GM23338 (cell line): ENCODE measurements at regions not wholly inside any gene's neighbourhood (a gene's known extent, or its start where the extent isn't known, plus 50 kb on each side); places are given as distances from the start of the nearest gene placed in this dataset.

Experiments used
- ATAC-seq: fragments of 200-7000 bp; cut with Tn5 transposase; 3 replicates; pipeline ENCODE4 v1.9.1; 2020
- DNase-seq: peaks from one replicate; pipeline ENCODE4 v3.0.0-alpha.2; 2015; ENCODE audit warnings: low spot score
- H2AFZ ChIP-seq: fragments of 200-600 bp; sonication (generic); 2 replicates; pipeline ENCODE4 v1.8.0; 2016; ENCODE audit warnings: antibody characterized with exemption, mild to moderate bottlenecking, moderate library complexity
- H3F3A ChIP-seq: fragments of 200-600 bp; sonication (generic); replicated peaks from 2 replicates; pipeline ENCODE4 v1.8.0; 2017; ENCODE audit warnings: antibody characterized with exemption, mixed run types, low read depth
- H3K27ac ChIP-seq: fragments of 200-600 bp; sonication (generic); 2 replicates; pipeline ENCODE4 v1.6.1; 2016; ENCODE audit warnings: low read depth
- H3K27me3 ChIP-seq: fragments of 200-600 bp; sonication (generic); 2 replicates; pipeline ENCODE4 v1.8.0; 2016; ENCODE audit warnings: mild to moderate bottlenecking, mixed run types, moderate library complexity; ENCODE audit not compliant: insufficient read depth
- H3K36me3 ChIP-seq: fragments of 200-600 bp; sonication (generic); 2 replicates; pipeline ENCODE4 v1.8.0; 2016; ENCODE audit warnings: mild to moderate bottlenecking; ENCODE audit not compliant: insufficient read depth
- H3K4me1 ChIP-seq: fragments of 200-600 bp; sonication (generic); 2 replicates; pipeline ENCODE4 v1.8.0; 2016; ENCODE audit warnings: mild to moderate bottlenecking, moderate library complexity; ENCODE audit not compliant: insufficient read depth
- H3K4me2 ChIP-seq: fragments of 200-600 bp; sonication (generic); 2 replicates; pipeline ENCODE4 v1.7.1; 2017; ENCODE audit warnings: mixed run types
- H3K4me3 ChIP-seq: fragments of 200-600 bp; sonication (generic); 2 replicates; pipeline ENCODE4 v1.6.1; 2016; ENCODE audit warnings: mixed run types
- H3K79me2 ChIP-seq: fragments of 200-600 bp; sonication (generic); replicated peaks from 2 replicates; pipeline ENCODE4 v1.8.0; 2017; ENCODE audit warnings: mild to moderate bottlenecking; ENCODE audit not compliant: insufficient read depth
- H3K9me2 ChIP-seq: fragments of 200-600 bp; sonication (generic); 2 replicates; pipeline ENCODE4 v1.8.0; 2017; ENCODE audit not compliant: insufficient read depth
- H4K20me1 ChIP-seq: fragments of 200-600 bp; sonication (generic); replicated peaks from 2 replicates; pipeline ENCODE4 v1.8.0; 2017; ENCODE audit warnings: mild to moderate bottlenecking; ENCODE audit not compliant: insufficient read depth
- H3K27ac Mint-ChIP-seq: 2 replicates; pipeline ENCODE4 v1.8.0; 2020; ENCODE audit warnings: inconsistent platforms, mild to moderate bottlenecking, moderate library complexity, mixed read lengths
- H3K27me3 Mint-ChIP-seq: 3 replicates; pipeline ENCODE4 v1.8.0; 2022; ENCODE audit warnings: low read depth, mild to moderate bottlenecking, moderate library complexity, mixed read lengths, inconsistent platforms; ENCODE audit not compliant: insufficient read depth, poor library complexity
- H3K36me3 Mint-ChIP-seq: 3 replicates; pipeline ENCODE4 v1.8.0; 2021; ENCODE audit warnings: low read depth, mild to moderate bottlenecking, inconsistent platforms, moderate library complexity, mixed read lengths
- H3K4me1 Mint-ChIP-seq: 3 replicates; pipeline ENCODE4 v1.8.0; 2020; ENCODE audit warnings: mild to moderate bottlenecking, inconsistent platforms, mixed read lengths
- H3K4me3 Mint-ChIP-seq: 3 replicates; pipeline ENCODE4 v1.8.0; 2021; ENCODE audit warnings: moderate library complexity, mild to moderate bottlenecking, inconsistent platforms, mixed read lengths
- H3K9me3 Mint-ChIP-seq: 3 replicates; pipeline ENCODE4 v1.8.0; 2020; ENCODE audit warnings: moderate library complexity, mild to moderate bottlenecking, inconsistent platforms, mixed read lengths
- CREB1 ChIP-seq: fragments of 250-450 bp; sonication (Bioruptor Pico); IDR thresholded peaks from 2 replicates; pipeline ENCODE4 v1.5.0; 2020; ENCODE audit warnings: low read depth, mild to moderate bottlenecking, moderate library complexity
- CTCF ChIP-seq, 2 experiments: fragments of 200-600 bp in 1 of 2; sonication (generic) in 1 of 2; conservative IDR thresholded peaks; 2 replicates each; pipeline versions ENCODE4 v1.5.1 to v1.6.1; 2016 to 2017; ENCODE audit warnings: antibody characterized with exemption in 2 of 2, low read depth in 2 of 2, mild to moderate bottlenecking in 2 of 2, moderate library complexity in 1 of 2
- ETS1 ChIP-seq: IDR thresholded peaks from 2 replicates; pipeline ENCODE4 v1.6.1; 2016; ENCODE audit warnings: antibody characterized with exemption
- EZH2 ChIP-seq: fragments of 200-600 bp; sonication (generic); IDR thresholded peaks from one replicate; pipeline ENCODE4 v1.8.0; 2017; ENCODE audit warnings: antibody characterized with exemption, mild to moderate bottlenecking, low read depth; ENCODE audit not compliant: unreplicated experiment
- STAT1 ChIP-seq: IDR thresholded peaks from one replicate; pipeline ENCODE4 v1.6.1; 2016; ENCODE audit warnings: antibody characterized with exemption; ENCODE audit not compliant: unreplicated experiment
- TF ChIP-seq, protein P1 (sequence below): fragments of 250-450 bp; sonication (Bioruptor Pico); IDR thresholded peaks from 2 replicates; pipeline ENCODE4 v1.5.0; 2020; ENCODE audit warnings: mild to moderate bottlenecking, moderate library complexity

DNA sequence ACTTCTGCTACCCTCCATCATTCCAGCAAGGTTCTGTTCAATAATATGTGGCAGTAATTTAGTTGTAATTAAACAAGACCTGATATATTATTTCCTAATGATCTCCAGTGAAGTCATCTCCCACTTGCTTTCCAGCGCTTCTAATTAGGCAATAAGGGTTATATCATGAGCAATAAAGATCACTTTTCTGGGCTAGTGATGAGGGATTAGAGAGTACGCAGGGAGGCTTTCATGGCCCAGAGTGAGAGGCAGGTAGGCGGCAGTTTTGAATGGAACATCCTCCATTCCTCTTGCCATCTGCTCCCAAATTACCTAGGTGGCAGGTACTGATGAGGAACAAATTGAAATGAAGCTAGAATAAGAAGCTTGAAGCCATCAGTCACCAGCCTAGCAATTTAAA, 358.1 kb upstream of the SYT4 start (continued):
- TF ChIP-seq, protein P1, sequence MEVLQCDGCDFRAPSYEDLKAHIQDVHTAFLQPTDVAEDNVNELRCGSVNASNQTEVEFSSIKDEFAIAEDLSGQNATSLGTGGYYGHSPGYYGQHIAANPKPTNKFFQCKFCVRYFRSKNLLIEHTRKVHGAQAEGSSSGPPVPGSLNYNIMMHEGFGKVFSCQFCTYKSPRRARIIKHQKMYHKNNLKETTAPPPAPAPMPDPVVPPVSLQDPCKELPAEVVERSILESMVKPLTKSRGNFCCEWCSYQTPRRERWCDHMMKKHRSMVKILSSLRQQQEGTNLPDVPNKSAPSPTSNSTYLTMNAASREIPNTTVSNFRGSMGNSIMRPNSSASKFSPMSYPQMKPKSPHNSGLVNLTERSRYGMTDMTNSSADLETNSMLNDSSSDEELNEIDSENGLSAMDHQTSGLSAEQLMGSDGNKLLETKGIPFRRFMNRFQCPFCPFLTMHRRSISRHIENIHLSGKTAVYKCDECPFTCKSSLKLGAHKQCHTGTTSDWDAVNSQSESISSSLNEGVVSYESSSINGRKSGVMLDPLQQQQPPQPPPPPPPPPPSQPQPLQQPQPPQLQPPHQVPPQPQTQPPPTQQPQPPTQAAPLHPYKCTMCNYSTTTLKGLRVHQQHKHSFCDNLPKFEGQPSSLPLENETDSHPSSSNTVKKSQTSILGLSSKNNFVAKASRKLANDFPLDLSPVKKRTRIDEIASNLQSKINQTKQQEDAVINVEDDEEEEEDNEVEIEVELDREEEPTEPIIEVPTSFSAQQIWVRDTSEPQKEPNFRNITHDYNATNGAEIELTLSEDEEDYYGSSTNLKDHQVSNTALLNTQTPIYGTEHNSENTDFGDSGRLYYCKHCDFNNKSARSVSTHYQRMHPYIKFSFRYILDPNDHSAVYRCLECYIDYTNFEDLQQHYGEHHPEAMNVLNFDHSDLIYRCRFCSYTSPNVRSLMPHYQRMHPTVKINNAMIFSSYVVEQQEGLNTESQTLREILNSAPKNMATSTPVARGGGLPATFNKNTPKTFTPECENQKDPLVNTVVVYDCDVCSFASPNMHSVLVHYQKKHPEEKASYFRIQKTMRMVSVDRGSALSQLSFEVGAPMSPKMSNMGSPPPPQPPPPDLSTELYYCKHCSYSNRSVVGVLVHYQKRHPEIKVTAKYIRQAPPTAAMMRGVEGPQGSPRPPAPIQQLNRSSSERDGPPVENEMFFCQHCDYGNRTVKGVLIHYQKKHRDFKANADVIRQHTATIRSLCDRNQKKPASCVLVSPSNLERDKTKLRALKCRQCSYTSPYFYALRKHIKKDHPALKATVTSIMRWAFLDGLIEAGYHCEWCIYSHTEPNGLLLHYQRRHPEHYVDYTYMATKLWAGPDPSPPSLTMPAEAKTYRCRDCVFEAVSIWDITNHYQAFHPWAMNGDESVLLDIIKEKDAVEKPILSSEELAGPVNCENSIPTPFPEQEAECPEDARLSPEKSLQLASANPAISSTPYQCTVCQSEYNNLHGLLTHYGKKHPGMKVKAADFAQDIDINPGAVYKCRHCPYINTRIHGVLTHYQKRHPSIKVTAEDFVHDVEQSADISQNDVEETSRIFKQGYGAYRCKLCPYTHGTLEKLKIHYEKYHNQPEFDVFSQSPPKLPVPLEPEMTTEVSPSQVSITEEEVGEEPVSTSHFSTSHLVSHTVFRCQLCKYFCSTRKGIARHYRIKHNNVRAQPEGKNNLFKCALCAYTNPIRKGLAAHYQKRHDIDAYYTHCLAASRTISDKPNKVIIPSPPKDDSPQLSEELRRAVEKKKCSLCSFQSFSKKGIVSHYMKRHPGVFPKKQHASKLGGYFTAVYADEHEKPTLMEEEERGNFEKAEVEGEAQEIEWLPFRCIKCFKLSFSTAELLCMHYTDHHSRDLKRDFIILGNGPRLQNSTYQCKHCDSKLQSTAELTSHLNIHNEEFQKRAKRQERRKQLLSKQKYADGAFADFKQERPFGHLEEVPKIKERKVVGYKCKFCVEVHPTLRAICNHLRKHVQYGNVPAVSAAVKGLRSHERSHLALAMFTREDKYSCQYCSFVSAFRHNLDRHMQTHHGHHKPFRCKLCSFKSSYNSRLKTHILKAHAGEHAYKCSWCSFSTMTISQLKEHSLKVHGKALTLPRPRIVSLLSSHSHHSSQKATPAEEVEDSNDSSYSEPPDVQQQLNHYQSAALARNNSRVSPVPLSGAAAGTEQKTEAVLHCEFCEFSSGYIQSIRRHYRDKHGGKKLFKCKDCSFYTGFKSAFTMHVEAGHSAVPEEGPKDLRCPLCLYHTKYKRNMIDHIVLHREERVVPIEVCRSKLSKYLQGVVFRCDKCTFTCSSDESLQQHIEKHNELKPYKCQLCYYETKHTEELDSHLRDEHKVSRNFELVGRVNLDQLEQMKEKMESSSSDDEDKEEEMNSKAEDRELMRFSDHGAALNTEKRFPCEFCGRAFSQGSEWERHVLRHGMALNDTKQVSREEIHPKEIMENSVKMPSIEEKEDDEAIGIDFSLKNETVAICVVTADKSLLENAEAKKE (CRISPR knock-in tag), result no peak
- no peak for TF ChIP-seq CTCF (conservative IDR thresholded peaks at IDR 0.05; ENCODE audit: low read depth in 2 of 2)

- Histone ChIP-seq H3K4me2 (no peak overlapping the region), H3K9me2 (peaks cover 6% of the 10 kb centered on the region; the same call in 1 of the 2 replicates), H3K36me3 (no peaks in the 10 kb centered on the region), H3F3A (no peaks in the 10 kb centered on the region), H3K79me2 (no peaks in the 10 kb centered on the region), H3K27ac (no peak overlapping the region), H4K20me1 (no peaks in the 10 kb centered on the region), H3K4me3 (no peak overlapping the region), H3K27me3 (no peaks in the 10 kb centered on the region), H3K4me1 (no peaks in the 10 kb centered on the region), H2AFZ (no peak overlapping the region)
- H3K27ac Mint-ChIP-seq, result no peak overlapping the region
- ATAC-seq (no peak), DNase-seq (no peak)
- no peaks in the 10 kb centered on the region for H3K4me1 Mint-ChIP-seq
- no peaks in the 10 kb centered on the region for H3K27me3 Mint-ChIP-seq
- TF ChIP-seq STAT1 (no peak), ETS1 (no peak), EZH2 (no peak), CREB1 (CRISPR knock-in tag) (no peak)
- H3K36me3 Mint-ChIP-seq, result no peaks in the 10 kb centered on the region
- H3K9me3 Mint-ChIP-seq, result peaks cover 11% of the 10 kb centered on the region
- H3K4me3 Mint-ChIP-seq, result no peak overlapping the region
Observed at GRCh38 chr18:43642727-43643330, 365.5 kb upstream of the SYT4 start.
